ENCODE measurements at regions not wholly inside any gene's neighbourhood (a gene's known extent, or its start where the extent isn't known, plus 50 kb on each side); places are given as distances from the start of the nearest gene placed in this dataset.

DNA sequence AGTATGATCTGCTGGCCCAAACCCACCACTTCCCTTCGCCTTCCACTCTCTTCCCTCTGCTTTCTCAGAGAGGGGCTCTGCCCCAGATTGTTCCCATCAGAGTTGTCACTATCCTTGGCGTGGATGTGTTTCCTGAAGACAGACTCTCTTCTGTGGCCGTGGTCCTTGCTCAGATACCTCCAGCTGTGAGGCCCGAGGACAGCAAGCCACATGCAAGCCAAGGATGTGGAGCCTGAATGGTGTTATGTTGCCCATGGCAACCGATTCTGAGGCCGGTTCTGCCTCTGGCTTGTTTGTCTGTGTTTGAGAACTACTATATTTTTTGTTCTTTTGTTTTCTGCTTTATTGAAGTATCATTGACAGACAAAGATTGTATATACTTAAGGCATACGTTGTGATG is 247.4 kb upstream of the PODXL start:
- ChIA-PET CTCF (no interaction called here), POLR2A (no interaction called here)
- no peaks in the 10 kb centered on the region for H3K36me3 ChIP-seq (ENCODE audit: control insufficient read depth in 4 of 4, insufficient read depth in 4 of 4, low read length in 3 of 4)
- H3K27ac ChIP-seq (ENCODE audit: insufficient read depth in 1 of 2, low read depth in 1 of 2, low read length in 2 of 2, poor library complexity in 1 of 2, severe bottlenecking in 2 of 2): no peak overlapping the region
- DNase-seq: no peak
- H3K4me1 ChIP-seq (ENCODE audit: control extremely low read depth in 1 of 4, control insufficient read depth in 4 of 4, insufficient read depth in 4 of 4, low read length in 3 of 4): no peaks in the 10 kb centered on the region
- 79% methylated on average over 4 of the region's 7 CpGs for WGBS (ENCODE audit: insufficient coverage)
- no peak overlapping the region for H3K4me3 ChIP-seq (ENCODE audit: control insufficient read depth in 1 of 7, extremely low read depth in 1 of 7, insufficient read depth in 4 of 7, low read depth in 2 of 7, low read length in 6 of 7)
- H3K27me3 ChIP-seq (replicated peaks in 2 of 5; ENCODE audit: control insufficient read depth in 4 of 5, insufficient read depth in 5 of 5, low read length in 4 of 5): peaks cover 0 to 3% (median 0%) of the 10 kb centered on the region in 5 experiments
- no peaks in the 10 kb centered on the region for H3K9me3 ChIP-seq (ENCODE audit: control extremely low read depth in 1 of 5, control insufficient read depth in 4 of 5, insufficient read depth in 2 of 5, low read depth in 1 of 5, low read length in 4 of 5)

DNA sequence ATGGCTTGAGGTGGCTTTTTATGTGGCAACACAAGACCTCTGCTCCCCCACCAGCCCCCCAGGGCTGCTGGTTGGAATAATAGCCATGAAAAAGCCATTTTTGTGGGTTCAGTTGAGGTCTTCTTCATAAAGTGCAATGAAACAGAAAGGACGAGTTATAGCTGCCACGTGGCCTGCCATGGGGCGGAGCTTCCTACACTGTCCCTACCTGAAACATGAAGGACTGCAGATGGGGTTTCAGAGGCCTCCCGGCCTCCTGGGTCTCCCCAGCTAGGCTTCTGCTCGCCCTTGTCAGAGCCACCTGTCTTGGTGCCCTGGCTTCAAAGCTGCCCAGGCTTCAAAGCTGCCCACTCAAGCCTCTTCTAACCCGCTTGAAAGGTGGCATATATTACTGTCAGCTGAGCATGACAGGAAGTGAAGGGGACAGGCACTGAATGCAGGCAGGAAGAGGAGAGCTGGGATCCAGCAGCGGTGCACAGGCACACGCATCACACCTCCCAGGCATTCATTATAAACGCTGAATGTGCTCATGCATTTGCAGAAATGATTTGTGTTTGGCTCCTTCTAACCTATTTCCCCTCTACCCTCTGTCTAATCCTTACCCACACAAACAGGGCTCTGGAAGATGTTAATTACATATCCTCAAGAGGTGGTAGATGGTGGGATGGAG is 245.9 kb upstream of the PODXL start:
- DNase-seq: no peak
- 80% methylated on average over 6 of the region's 9 CpGs for WGBS (ENCODE audit: insufficient coverage)
- ChIA-PET CTCF (no interaction called here), POLR2A (no interaction called here)
- no peak overlapping the region for H3K27ac ChIP-seq (ENCODE audit: insufficient read depth in 1 of 2, low read depth in 1 of 2, low read length in 2 of 2, poor library complexity in 1 of 2, severe bottlenecking in 2 of 2)
- H3K36me3 ChIP-seq (ENCODE audit: control insufficient read depth in 4 of 4, insufficient read depth in 4 of 4, low read length in 3 of 4): no peaks in the 10 kb centered on the region
- peaks cover 0 to 3% (median 0%) of the 10 kb centered on the region in 5 experiments for H3K27me3 ChIP-seq (replicated peaks in 2 of 5; ENCODE audit: control insufficient read depth in 4 of 5, insufficient read depth in 5 of 5, low read length in 4 of 5)
- no peaks in the 10 kb centered on the region for H3K9me3 ChIP-seq (ENCODE audit: control extremely low read depth in 1 of 5, control insufficient read depth in 4 of 5, insufficient read depth in 2 of 5, low read depth in 1 of 5, low read length in 4 of 5)
- no peaks in the 10 kb centered on the region for H3K4me1 ChIP-seq (ENCODE audit: control extremely low read depth in 1 of 4, control insufficient read depth in 4 of 4, insufficient read depth in 4 of 4, low read length in 3 of 4)
- H3K4me3 ChIP-seq (ENCODE audit: control insufficient read depth in 1 of 7, extremely low read depth in 1 of 7, insufficient read depth in 4 of 7, low read depth in 2 of 7, low read length in 6 of 7): no peak overlapping the region

DNA sequence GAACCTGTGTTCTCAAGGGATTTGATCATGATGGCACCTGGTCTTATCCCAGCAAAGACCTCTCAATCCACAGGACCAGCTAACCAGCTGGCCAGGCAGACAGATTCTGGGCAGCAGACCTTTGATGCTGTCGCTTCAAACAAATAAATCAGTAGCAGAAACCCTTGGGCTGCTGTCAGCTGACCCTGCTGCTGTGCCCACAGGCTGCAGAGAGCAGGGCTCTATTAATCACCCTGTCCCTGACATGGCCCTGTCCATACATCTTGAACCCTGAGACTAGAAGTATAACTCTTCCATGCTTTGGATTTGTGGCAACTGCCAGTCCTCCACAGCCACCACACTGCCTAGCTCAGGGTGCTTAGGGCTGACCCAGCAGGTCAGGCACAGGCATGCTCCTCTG is 244.1 kb upstream of the PODXL start:
- H3K36me3 ChIP-seq (ENCODE audit: control insufficient read depth in 4 of 4, insufficient read depth in 4 of 4, low read length in 3 of 4): no peaks in the 10 kb centered on the region
- no peaks in the 10 kb centered on the region for H3K4me1 ChIP-seq (ENCODE audit: control extremely low read depth in 1 of 4, control insufficient read depth in 4 of 4, insufficient read depth in 4 of 4, low read length in 3 of 4)
- CTCF ChIA-PET: no interaction called here
- DNase-seq: no peak
- no peak overlapping the region for H3K4me3 ChIP-seq (ENCODE audit: control insufficient read depth in 1 of 7, extremely low read depth in 1 of 7, insufficient read depth in 4 of 7, low read depth in 2 of 7, low read length in 6 of 7)
- no peaks in the 10 kb centered on the region for H3K9me3 ChIP-seq (ENCODE audit: control extremely low read depth in 1 of 5, control insufficient read depth in 4 of 5, insufficient read depth in 2 of 5, low read depth in 1 of 5, low read length in 4 of 5)
- H3K27me3 ChIP-seq (replicated peaks in 2 of 5; ENCODE audit: control insufficient read depth in 4 of 5, insufficient read depth in 5 of 5, low read length in 4 of 5): peaks cover 0 to 4% (median 0%) of the 10 kb centered on the region in 5 experiments
- POLR2A ChIA-PET: no interaction called here
- 80% methylated on average over 1 of the region's 1 CpG for WGBS (ENCODE audit: insufficient coverage)
- H3K27ac ChIP-seq (ENCODE audit: insufficient read depth in 1 of 2, low read depth in 1 of 2, low read length in 2 of 2, poor library complexity in 1 of 2, severe bottlenecking in 2 of 2): no peak overlapping the region

DNA sequence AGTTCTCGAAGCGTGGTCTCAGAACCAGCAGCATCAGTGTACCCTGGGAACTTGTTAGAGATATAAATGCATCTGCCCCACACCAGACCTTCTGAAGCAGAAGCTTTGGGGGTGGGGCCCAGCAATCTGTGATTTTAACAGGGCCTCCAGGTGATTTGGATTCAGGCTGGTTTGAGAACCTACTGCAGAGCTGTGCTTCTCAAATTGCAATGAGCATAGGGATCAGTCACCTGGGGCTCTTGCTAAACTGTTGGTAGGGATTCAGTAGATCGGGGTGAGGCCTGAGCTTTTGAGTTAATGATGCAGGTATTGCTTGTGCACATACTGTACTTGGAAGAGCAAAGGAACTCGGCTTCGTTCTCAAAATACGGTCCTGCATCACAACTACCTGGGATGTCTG is 243.6 kb upstream of the PODXL start:
- no peaks in the 10 kb centered on the region for H3K36me3 ChIP-seq (ENCODE audit: control insufficient read depth in 4 of 4, insufficient read depth in 4 of 4, low read length in 3 of 4)
- no peaks in the 10 kb centered on the region for H3K4me1 ChIP-seq (ENCODE audit: control extremely low read depth in 1 of 4, control insufficient read depth in 4 of 4, insufficient read depth in 4 of 4, low read length in 3 of 4)
- peaks cover 0 to 4% (median 0%) of the 10 kb centered on the region in 5 experiments for H3K27me3 ChIP-seq (replicated peaks in 2 of 5; ENCODE audit: control insufficient read depth in 4 of 5, insufficient read depth in 5 of 5, low read length in 4 of 5)
- ChIA-PET POLR2A (no interaction called here), CTCF (interaction anchor here (0.5 to 1.1 kb wide), 2 partner anchors 15 to 1272 kb away, joined by 3 read pairs; no protein-coding TSS in a partner anchor)
- no peak overlapping the region for H3K4me3 ChIP-seq (ENCODE audit: control insufficient read depth in 1 of 7, extremely low read depth in 1 of 7, insufficient read depth in 4 of 7, low read depth in 2 of 7, low read length in 6 of 7)
- no peaks in the 10 kb centered on the region for H3K9me3 ChIP-seq (ENCODE audit: control extremely low read depth in 1 of 5, control insufficient read depth in 4 of 5, insufficient read depth in 2 of 5, low read depth in 1 of 5, low read length in 4 of 5)
- DNase-seq: no peak
- no peak overlapping the region for H3K27ac ChIP-seq (ENCODE audit: insufficient read depth in 1 of 2, low read depth in 1 of 2, low read length in 2 of 2, poor library complexity in 1 of 2, severe bottlenecking in 2 of 2)
- WGBS (ENCODE audit: insufficient coverage): 81% methylated on average over 6 of the region's 6 CpGs

DNA sequence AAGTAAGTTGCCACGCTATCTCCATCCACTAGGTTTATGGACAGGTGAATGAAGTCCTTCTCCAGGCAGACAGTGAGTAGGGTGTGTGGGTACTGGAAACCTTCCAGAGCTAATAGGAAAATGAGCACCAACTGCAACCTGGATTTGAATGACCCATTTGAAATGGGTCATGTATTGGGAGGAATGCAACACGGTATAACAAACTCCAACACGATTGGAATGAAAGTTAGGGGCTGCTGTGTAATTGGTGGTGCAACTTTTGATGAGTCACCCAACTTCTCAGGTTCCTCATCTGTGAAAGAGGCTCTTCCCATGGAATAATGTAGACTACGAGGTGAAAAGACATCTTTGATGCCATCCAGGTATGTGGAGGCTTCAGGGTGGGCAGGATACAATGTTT is 241.4 kb upstream of the PODXL start:
- Histone ChIP-seq H3K9me3 (ENCODE audit: control extremely low read depth in 1 of 5, control insufficient read depth in 4 of 5, insufficient read depth in 2 of 5, low read depth in 1 of 5, low read length in 4 of 5) (no peaks in the 10 kb centered on the region), H3K36me3 (ENCODE audit: control insufficient read depth in 4 of 4, insufficient read depth in 4 of 4, low read length in 3 of 4) (no peaks in the 10 kb centered on the region), H3K27me3 (replicated peaks in 2 of 5; ENCODE audit: control insufficient read depth in 4 of 5, insufficient read depth in 5 of 5, low read length in 4 of 5) (peaks cover 0 to 4% (median 0%) of the 10 kb centered on the region in 5 experiments), H3K27ac (ENCODE audit: insufficient read depth in 1 of 2, low read depth in 1 of 2, low read length in 2 of 2, poor library complexity in 1 of 2, severe bottlenecking in 2 of 2) (no peak overlapping the region), H3K4me3 (ENCODE audit: control insufficient read depth in 1 of 7, extremely low read depth in 1 of 7, insufficient read depth in 4 of 7, low read depth in 2 of 7, low read length in 6 of 7) (no peak overlapping the region), H3K4me1 (ENCODE audit: control extremely low read depth in 1 of 4, control insufficient read depth in 4 of 4, insufficient read depth in 4 of 4, low read length in 3 of 4) (no peaks in the 10 kb centered on the region)
- 88% methylated on average over 4 of the region's 4 CpGs for WGBS (ENCODE audit: insufficient coverage)
- ChIA-PET POLR2A (no interaction called here), CTCF (no interaction called here)
- no peak for DNase-seq

DNA sequence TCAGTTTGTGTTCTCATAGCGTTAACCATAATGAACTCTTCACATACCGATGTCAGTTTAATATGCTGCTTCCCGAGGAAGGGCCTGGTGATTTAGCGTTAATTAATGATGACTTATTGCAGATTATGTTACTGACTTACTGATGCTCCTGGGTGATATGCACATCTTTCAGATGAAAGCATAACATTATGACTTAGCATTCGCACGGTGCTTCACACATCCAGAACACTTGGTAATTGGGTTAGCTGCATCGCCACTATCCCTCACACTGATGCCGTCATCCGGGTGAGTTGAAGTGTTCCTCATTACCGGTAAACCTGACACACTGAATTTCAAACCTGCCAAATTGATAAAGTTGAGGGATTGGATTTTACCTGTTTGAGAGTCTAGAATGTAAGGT is 239.0 kb upstream of the PODXL start:
- CTCF ChIA-PET: no interaction called here
- H3K4me3 ChIP-seq (ENCODE audit: control insufficient read depth in 1 of 7, extremely low read depth in 1 of 7, insufficient read depth in 4 of 7, low read depth in 2 of 7, low read length in 6 of 7): no peak overlapping the region
- WGBS (ENCODE audit: insufficient coverage): 94% methylated on average over 8 of the region's 10 CpGs
- H3K27me3 ChIP-seq (replicated peaks in 2 of 5; ENCODE audit: control insufficient read depth in 4 of 5, insufficient read depth in 5 of 5, low read length in 4 of 5): peaks cover 0 to 4% (median 0%) of the 10 kb centered on the region in 5 experiments
- H3K4me1 ChIP-seq (ENCODE audit: control extremely low read depth in 1 of 4, control insufficient read depth in 4 of 4, insufficient read depth in 4 of 4, low read length in 3 of 4): no peaks in the 10 kb centered on the region
- DNase-seq: no peak
- H3K9me3 ChIP-seq (ENCODE audit: control extremely low read depth in 1 of 5, control insufficient read depth in 4 of 5, insufficient read depth in 2 of 5, low read depth in 1 of 5, low read length in 4 of 5): peaks cover 0 to 2% (median 0%) of the 10 kb centered on the region in 5 experiments
- POLR2A ChIA-PET: no interaction called here
- H3K36me3 ChIP-seq (ENCODE audit: control insufficient read depth in 4 of 4, insufficient read depth in 4 of 4, low read length in 3 of 4): no peaks in the 10 kb centered on the region
- no peak overlapping the region for H3K27ac ChIP-seq (ENCODE audit: insufficient read depth in 1 of 2, low read depth in 1 of 2, low read length in 2 of 2, poor library complexity in 1 of 2, severe bottlenecking in 2 of 2)

DNA sequence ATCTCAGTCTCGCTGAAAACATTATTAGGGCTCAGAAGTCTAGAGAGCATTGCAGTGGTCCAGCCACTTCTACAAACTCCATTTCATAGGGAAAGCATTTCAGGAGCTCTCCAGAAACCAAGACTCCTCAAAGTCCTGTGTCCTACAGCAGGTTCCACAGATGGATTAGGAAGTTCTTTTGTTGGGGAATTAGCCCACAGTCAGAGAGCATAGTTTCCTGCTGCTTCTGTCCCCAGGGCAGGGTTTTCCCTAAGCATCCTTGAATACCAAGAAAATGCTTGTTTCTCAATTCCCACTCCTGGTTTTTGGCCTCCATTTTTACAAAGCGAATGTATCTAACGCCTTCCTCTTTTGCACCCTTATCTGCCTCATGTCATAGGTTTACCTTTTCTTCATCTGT is 235.9 kb upstream of the PODXL start:
- H3K36me3 ChIP-seq (ENCODE audit: control insufficient read depth in 4 of 4, insufficient read depth in 4 of 4, low read length in 3 of 4): no peaks in the 10 kb centered on the region
- no peaks in the 10 kb centered on the region for H3K4me1 ChIP-seq (ENCODE audit: control extremely low read depth in 1 of 4, control insufficient read depth in 4 of 4, insufficient read depth in 4 of 4, low read length in 3 of 4)
- H3K27me3 ChIP-seq (replicated peaks in 2 of 5; ENCODE audit: control insufficient read depth in 4 of 5, insufficient read depth in 5 of 5, low read length in 4 of 5): peaks cover 0 to 4% (median 0%) of the 10 kb centered on the region in 5 experiments
- DNase-seq: no peak
- 94% methylated on average over 3 of the region's 3 CpGs for WGBS (ENCODE audit: insufficient coverage)
- peaks cover 0 to 2% (median 0%) of the 10 kb centered on the region in 5 experiments for H3K9me3 ChIP-seq (ENCODE audit: control extremely low read depth in 1 of 5, control insufficient read depth in 4 of 5, insufficient read depth in 2 of 5, low read depth in 1 of 5, low read length in 4 of 5)
- H3K27ac ChIP-seq (ENCODE audit: insufficient read depth in 1 of 2, low read depth in 1 of 2, low read length in 2 of 2, poor library complexity in 1 of 2, severe bottlenecking in 2 of 2): no peak overlapping the region
- ChIA-PET CTCF (no interaction called here), POLR2A (no interaction called here)
- no peak overlapping the region for H3K4me3 ChIP-seq (ENCODE audit: control insufficient read depth in 1 of 7, extremely low read depth in 1 of 7, insufficient read depth in 4 of 7, low read depth in 2 of 7, low read length in 6 of 7)

Measured in common myeloid progenitor, CD34-positive (primary cell).